HG02571 (cell line): ENCODE measurements at regions not wholly inside any gene's neighbourhood (a gene's known extent, or its start where the extent isn't known, plus 50 kb on each side); places are given as distances from the start of the nearest gene placed in this dataset.

ENCODE experiments used
- ATAC-seq: cut with Tn5 transposase; IDR thresholded peaks from one replicate; pipeline ENCODE4 v1.9.1; 2021; ENCODE audit warnings: mild to moderate bottlenecking, moderate library complexity; ENCODE audit not compliant: unreplicated experiment

GRCh38 chr12:41936333-41936732 lies 208.3 kb downstream of the GXYLT1 start:
- no peak for ATAC-seq

- ATAC-seq, result no peak
Observed at GRCh38 chr12:41935911-41936310, 208.8 kb downstream of the GXYLT1 start.

GRCh38 chr12:41932470-41932991 lies 212.1 kb downstream of the GXYLT1 start:
- ATAC-seq, result no peak

- ATAC-seq, result no peak
Observed at GRCh38 chr12:41930866-41931437, 213.7 kb downstream of the GXYLT1 start.

- no peak for ATAC-seq
Observed at GRCh38 chr12:41924111-41924510, 220.6 kb downstream of the GXYLT1 start.

- ATAC-seq, result no peak
Observed at GRCh38 chr12:41923351-41923750, 221.3 kb downstream of the GXYLT1 start.

GRCh38 chr12:41920355-41920754 lies 224.3 kb downstream of the GXYLT1 start:
- ATAC-seq, result no peak

- ATAC-seq, result no peak
Observed at GRCh38 chr12:41919526-41920261, 225.0 kb downstream of the GXYLT1 start.

- no peak for ATAC-seq
Observed at GRCh38 chr12:41919048-41919447, 225.6 kb downstream of the GXYLT1 start.

- ATAC-seq, result no peak
Observed at GRCh38 chr12:41917938-41918341, 226.7 kb downstream of the GXYLT1 start.

- no peak for ATAC-seq
Observed at GRCh38 chr12:41917181-41917580, 227.5 kb downstream of the GXYLT1 start.

GRCh38 chr12:41910578-41911320 lies 233.9 kb downstream of the GXYLT1 start:
- ATAC-seq, result no peak

GRCh38 chr12:41908206-41908605 lies 236.5 kb downstream of the GXYLT1 start:
- ATAC-seq, result no peak

- ATAC-seq, result no peak
Observed at GRCh38 chr12:41907550-41907949, 237.1 kb downstream of the GXYLT1 start.

GRCh38 chr12:41907021-41907420 lies 237.7 kb downstream of the GXYLT1 start:
- ATAC-seq, result no peak

GRCh38 chr12:41905759-41906297 lies 238.8 kb downstream of the GXYLT1 start:
- ATAC-seq, result no peak

GRCh38 chr12:41905073-41905758 lies 239.5 kb downstream of the GXYLT1 start:
- no peak for ATAC-seq

GRCh38 chr12:41904041-41904440 lies 240.6 kb downstream of the GXYLT1 start:
- no peak for ATAC-seq

GRCh38 chr12:41903014-41903708 lies 241.5 kb downstream of the GXYLT1 start:
- ATAC-seq, result no peak

- ATAC-seq, result no peak
Observed at GRCh38 chr12:41899577-41899976, 245.1 kb downstream of the GXYLT1 start.
